GM12878 (cell line): ENCODE measurements at regions not wholly inside any gene's neighbourhood (a gene's known extent, or its start where the extent isn't known, plus 50 kb on each side); places are given as distances from the start of the nearest gene placed in this dataset.
A peak's percentile ranks its signal among the peaks of the same experiment; 100 is the strongest.
"Not testable (repeated sequence)": the region's sequence is repeated elsewhere in the genome, so short reads cannot be mapped to it uniquely, and the experiment has no call there.

Experiments
- ATAC-seq: fragments of 200-7000 bp; cut with Tn5 transposase; 3 replicates; pipeline ENCODE4 v1.9.1; 2020; ENCODE audit warnings: mild to moderate bottlenecking, moderate library complexity
- BruUV-seq: library from RNA; stranded (reverse); fragments of 400-500 nt; replicated peaks from 2 replicates; lab custom pipeline; 2021; lab: Mats Ljungman, UMichigan
- CTCF ChIA-PET: fragments of 300-600 bp; sonication (Branson Sonifier 250); formaldehyde crosslinking; extraction: SDS; loops from one replicate; lab custom pipeline; 2021; ENCODE audit warnings: inconsistent platforms; lab: Yijun Ruan, JAX
- POLR2A ChIA-PET: fragments of 350-600 bp; formaldehyde crosslinking; extraction: SDS; loops from one replicate; lab custom pipeline; 2021; ENCODE audit warnings: inconsistent platforms; lab: Charles Lee
- RAD21 ChIA-PET: fragments of 300-600 bp; sonication (Branson Sonifier 250); formaldehyde crosslinking; loops from one replicate; lab custom pipeline; 2023; ENCODE audit warnings: antibody characterized with exemption; ENCODE audit not compliant: unreplicated experiment; lab: Charles Lee
- SMC1A ChIA-PET: fragments of 300-600 bp; sonication (Branson Sonifier 250); formaldehyde crosslinking; loops from one replicate; lab custom pipeline; 2023; ENCODE audit not compliant: unreplicated experiment, uncharacterized antibody; lab: Charles Lee
- DNase-seq: peaks from one replicate; pipeline ENCODE4 v3.0.0-alpha.2; 2011; ENCODE audit warnings: low read depth, low spot score
- FAIRE-seq: peaks from 3 replicates; lab custom pipeline; 2011; peaks lifted over from hg19 to GRCh38; lab: Jason Lieb, UNC
- H2AFZ ChIP-seq: 2 replicates; pipeline ENCODE4 v1.6.0; 2011; ENCODE audit warnings: low read depth, low read length, control low read depth; ENCODE audit not compliant: control insufficient read depth
- H3K27ac ChIP-seq: 2 replicates; pipeline ENCODE4 v1.5.1; 2011; ENCODE audit warnings: control low read depth; ENCODE audit not compliant: control insufficient read depth, insufficient read depth
- H3K27me3 ChIP-seq, 2 experiments: replicated peaks in 1 of 2; 2 replicates each; pipeline versions ENCODE4 v1.6.0 to v1.6.1; 2011; ENCODE audit warnings: low read length in 1 of 2; ENCODE audit not compliant: control insufficient read depth in 2 of 2, insufficient read depth in 2 of 2
- H3K36me3 ChIP-seq, 2 experiments: 2 replicates each; pipeline ENCODE4 v1.5.1; 2011; ENCODE audit warnings: low read length in 1 of 2; ENCODE audit not compliant: control insufficient read depth in 2 of 2, insufficient read depth in 2 of 2
- H3K4me1 ChIP-seq: 2 replicates; pipeline ENCODE4 v1.6.1; 2011; ENCODE audit warnings: mild to moderate bottlenecking, low read length, moderate library complexity, mixed read lengths; ENCODE audit not compliant: control insufficient read depth, insufficient read depth
- H3K4me2 ChIP-seq: 2 replicates; pipeline ENCODE4 v1.6.0; 2011; ENCODE audit warnings: control low read depth; ENCODE audit not compliant: control insufficient read depth, insufficient read depth
- H3K4me3 ChIP-seq: fragments of 200-600 bp; sonication (generic); 2 replicates; pipeline ENCODE4 v1.5.1; 2016
- H3K79me2 ChIP-seq: 2 replicates; pipeline ENCODE4 v1.6.0; 2011; ENCODE audit warnings: low read length; ENCODE audit not compliant: control insufficient read depth, insufficient read depth
- H3K9ac ChIP-seq: 2 replicates; pipeline ENCODE4 v1.8.0; 2011; ENCODE audit warnings: low read length, control low read depth, mixed read lengths; ENCODE audit not compliant: control insufficient read depth, insufficient read depth
- H3K9me3 ChIP-seq: replicated peaks from 3 replicates; pipeline ENCODE4 v1.5.1; 2011; ENCODE audit warnings: mild to moderate bottlenecking, low read length; ENCODE audit not compliant: control insufficient read depth, insufficient read depth
- H4K20me1 ChIP-seq: 2 replicates; pipeline ENCODE4 v1.6.0; 2011; ENCODE audit not compliant: control insufficient read depth, insufficient read depth
- PAX5 ChIP-seq: IDR thresholded peaks from 2 replicates; pipeline ENCODE4 v1.6.1; 2011; ENCODE audit warnings: low read depth, low read length, borderline replicate concordance
- RUNX3 ChIP-seq: IDR thresholded peaks from 2 replicates; pipeline ENCODE4 v1.6.1; 2012; ENCODE audit warnings: low read length, inconsistent platforms
- WGBS: methylation state at CpG from one replicate; pipeline ENCODE4 v1.1.6; 2016; ENCODE audit warnings: low lambda C conversion rate; ENCODE audit not compliant: insufficient replicate concordance, insufficient coverage; ENCODE audit errors: missing lambda C conversion rate; 5-methylcytosine and 5-hydroxymethylcytosine counted together
- in situ Hi-C: fragments of 300-500 bp; cut with MboI; formaldehyde crosslinking; loops from 9 replicates; pipeline ENCODE4 v1.14.3; 2018; ENCODE audit warnings: mixed read lengths
- intact Hi-C: fragments of 100-400 bp; cut with micrococcal nuclease; formaldehyde crosslinking; loops from one replicate; pipeline ENCODE4 v1.14.2; 2022; ENCODE audit not compliant: unreplicated experiment

GRCh38 chr5:89816038-89816437 is 593.5 kb downstream of the CETN3 start:
- in situ Hi-C loops = no loop called here
- H4K20me1 ChIP-seq = no peaks in the 10 kb centered on the region
- ATAC-seq = no peak
- H3K9me3 ChIP-seq = no peaks in the 10 kb centered on the region; the same call in 2 of the 3 replicates
- no peak overlapping the region for H3K9ac ChIP-seq
- H3K36me3 ChIP-seq = no peaks in the 10 kb centered on the region
- no peak overlapping the region for H2AFZ ChIP-seq
- no peaks in the 10 kb centered on the region for H3K79me2 ChIP-seq
- H3K4me1 ChIP-seq = no peaks in the 10 kb centered on the region
- no peaks in the 10 kb centered on the region for H3K27me3 ChIP-seq
- intact Hi-C loops = loop anchor here (10.0 kb wide), 1 partner anchor 61 kb away; no protein-coding TSS in a partner anchor
- FAIRE-seq = no peak
- WGBS = 50% methylated on average over 2 of the region's 2 CpGs
- POLR2A ChIA-PET = no interaction called here
- RAD21 ChIA-PET = no interaction called here
- no peak overlapping the region for H3K4me3 ChIP-seq
- TF ChIP-seq PAX5 (no peak), RUNX3 (0 out of 2 replicates have a peak, but pooled peaks have one; percentile 8)
- DNase-seq = no peak
- no TSS peak for BruUV-seq
- H3K4me2 ChIP-seq = no peak overlapping the region
- H3K27ac ChIP-seq = no peak overlapping the region
- CTCF ChIA-PET = interaction anchor here (1.0 kb wide), 2 partner anchors 22 to 77 kb away, joined by 3 read pairs; no protein-coding TSS in a partner anchor
- SMC1A ChIA-PET = interaction anchor here (0.9 kb wide), 1 partner anchor 17 kb away, joined by 3 read pairs; no protein-coding TSS in a partner anchor

GRCh38 chr5:89800735-89801134 is 608.8 kb downstream of the CETN3 start:
- ChIA-PET CTCF (interaction anchor here (0.6 kb wide), 1 partner anchor 53 kb away, joined by 3 read pairs; no protein-coding TSS in a partner anchor), SMC1A (interaction anchor here (0.6 to 1.5 kb wide), 2 partner anchors 12 to 873 kb away, joined by 3 to 4 read pairs; no protein-coding TSS in a partner anchor)
- ATAC-seq, H4K20me1 ChIP-seq, POLR2A ChIA-PET, intact Hi-C loops, H3K27me3 ChIP-seq, BruUV-seq, H3K4me1 ChIP-seq, H3K4me3 ChIP-seq, H3K9ac ChIP-seq, H3K36me3 ChIP-seq, H3K4me2 ChIP-seq, H3K9me3 ChIP-seq, in situ Hi-C loops, H3K79me2 ChIP-seq, DNase-seq, H3K27ac ChIP-seq, RAD21 ChIA-PET, FAIRE-seq, H2AFZ ChIP-seq: not testable (repeated sequence)
- 85% methylated on average over 5 of the region's 5 CpGs for WGBS

GRCh38 chr5:89794504-89794903 is 615.1 kb downstream of the CETN3 start:
- POLR2A ChIA-PET, H4K20me1 ChIP-seq, H2AFZ ChIP-seq, in situ Hi-C loops, H3K9ac ChIP-seq, H3K36me3 ChIP-seq, H3K9me3 ChIP-seq, BruUV-seq, H3K4me1 ChIP-seq, H3K27ac ChIP-seq, H3K79me2 ChIP-seq, intact Hi-C loops, H3K4me2 ChIP-seq, RAD21 ChIA-PET, H3K27me3 ChIP-seq, ATAC-seq, DNase-seq, CTCF ChIA-PET, H3K4me3 ChIP-seq, FAIRE-seq: not testable (repeated sequence)
- SMC1A ChIA-PET = interaction anchor here (1.2 kb wide), 1 partner anchor 9 kb away, joined by 3 read pairs; no protein-coding TSS in a partner anchor
- WGBS = 76% methylated on average over 6 of the region's 6 CpGs

- H3K79me2 ChIP-seq, H3K27ac ChIP-seq, H3K27me3 ChIP-seq, H3K9ac ChIP-seq, FAIRE-seq, CTCF ChIA-PET, ATAC-seq, H2AFZ ChIP-seq, H3K4me3 ChIP-seq, H3K4me1 ChIP-seq, H4K20me1 ChIP-seq, SMC1A ChIA-PET, H3K36me3 ChIP-seq, RAD21 ChIA-PET, intact Hi-C loops, in situ Hi-C loops, BruUV-seq, DNase-seq, H3K4me2 ChIP-seq: not testable (repeated sequence)
- POLR2A ChIA-PET = interaction anchor here (0.7 kb wide), 1 partner anchor 9 kb away, joined by 8 read pairs; no protein-coding TSS in a partner anchor
- peaks cover 13% of the 10 kb centered on the region for H3K9me3 ChIP-seq
Measured at GRCh38 chr5:89779734-89780133, 629.8 kb downstream of the CETN3 start.
